ENCODE measurements at regions not wholly inside any gene's neighbourhood (a gene's known extent, or its start where the extent isn't known, plus 50 kb on each side); places are given as distances from the start of the nearest gene placed in this dataset.

DNA sequence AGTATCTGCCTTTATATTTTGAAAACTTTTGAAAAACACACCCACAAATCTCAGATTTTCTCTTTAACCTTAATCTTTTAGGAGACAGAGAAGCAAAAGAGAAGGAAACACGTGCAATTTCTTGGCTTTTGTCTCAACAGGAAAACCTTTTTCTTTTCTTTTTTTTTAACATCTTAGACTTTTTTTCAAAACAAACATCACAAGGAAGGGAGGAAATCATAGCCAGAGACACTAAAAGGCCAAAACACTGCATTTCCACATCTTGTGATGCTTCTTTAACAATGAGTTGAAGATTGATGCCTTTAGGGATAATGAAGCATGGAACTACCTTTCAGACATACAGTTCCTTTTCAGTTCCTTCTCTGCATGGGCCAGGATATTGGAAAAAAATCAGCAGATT is 136.6 kb upstream of the NRBF2 start:
- Mint-ChIP-seq H3K4me3 (ENCODE audit: unreplicated experiment) (no peak overlapping the region), H3K27ac (ENCODE audit: unreplicated experiment) (peak overlapping the region; percentile 1), H3K36me3 (ENCODE audit: low read depth, unreplicated experiment) (no peaks in the 10 kb centered on the region), H3K27me3 (ENCODE audit: unreplicated experiment) (no peaks in the 10 kb centered on the region), H3K4me1 (ENCODE audit: unreplicated experiment) (peaks cover 18% of the 10 kb centered on the region), H3K9me3 (ENCODE audit: unreplicated experiment) (no peaks in the 10 kb centered on the region)
- no peak for DNase-seq (ENCODE audit: low spot score)
- TF ChIP-seq, protein P1, sequence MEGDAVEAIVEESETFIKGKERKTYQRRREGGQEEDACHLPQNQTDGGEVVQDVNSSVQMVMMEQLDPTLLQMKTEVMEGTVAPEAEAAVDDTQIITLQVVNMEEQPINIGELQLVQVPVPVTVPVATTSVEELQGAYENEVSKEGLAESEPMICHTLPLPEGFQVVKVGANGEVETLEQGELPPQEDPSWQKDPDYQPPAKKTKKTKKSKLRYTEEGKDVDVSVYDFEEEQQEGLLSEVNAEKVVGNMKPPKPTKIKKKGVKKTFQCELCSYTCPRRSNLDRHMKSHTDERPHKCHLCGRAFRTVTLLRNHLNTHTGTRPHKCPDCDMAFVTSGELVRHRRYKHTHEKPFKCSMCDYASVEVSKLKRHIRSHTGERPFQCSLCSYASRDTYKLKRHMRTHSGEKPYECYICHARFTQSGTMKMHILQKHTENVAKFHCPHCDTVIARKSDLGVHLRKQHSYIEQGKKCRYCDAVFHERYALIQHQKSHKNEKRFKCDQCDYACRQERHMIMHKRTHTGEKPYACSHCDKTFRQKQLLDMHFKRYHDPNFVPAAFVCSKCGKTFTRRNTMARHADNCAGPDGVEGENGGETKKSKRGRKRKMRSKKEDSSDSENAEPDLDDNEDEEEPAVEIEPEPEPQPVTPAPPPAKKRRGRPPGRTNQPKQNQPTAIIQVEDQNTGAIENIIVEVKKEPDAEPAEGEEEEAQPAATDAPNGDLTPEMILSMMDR (IDR thresholded peaks at IDR 0.05; ENCODE audit: unreplicated experiment) = no peak

DNA sequence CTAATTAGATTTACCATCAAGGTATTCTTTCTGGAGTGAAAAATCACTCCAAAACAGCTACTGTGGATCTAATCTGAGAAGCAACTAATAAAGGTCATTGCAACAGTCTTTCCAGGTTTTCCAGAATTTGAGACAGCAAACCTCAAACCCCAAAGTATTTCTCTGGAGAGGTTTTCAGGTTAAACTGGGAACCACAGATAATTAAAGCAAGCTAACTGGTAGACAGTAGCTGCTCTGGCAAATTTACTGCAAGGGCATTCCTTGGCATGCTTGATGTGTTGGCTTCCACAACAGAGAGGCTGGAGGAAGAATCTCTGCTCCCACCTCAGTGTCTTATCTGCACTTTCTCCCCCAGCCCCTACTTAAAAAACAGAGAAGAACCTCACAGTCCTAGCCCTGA is 140.0 kb upstream of the NRBF2 start:
- TF ChIP-seq, protein P1 (IDR thresholded peaks at IDR 0.05; ENCODE audit: unreplicated experiment) = no peak
- Mint-ChIP-seq H3K4me1 (ENCODE audit: unreplicated experiment) (peaks cover 15% of the 10 kb centered on the region), H3K9me3 (ENCODE audit: unreplicated experiment) (no peaks in the 10 kb centered on the region)

DNA sequence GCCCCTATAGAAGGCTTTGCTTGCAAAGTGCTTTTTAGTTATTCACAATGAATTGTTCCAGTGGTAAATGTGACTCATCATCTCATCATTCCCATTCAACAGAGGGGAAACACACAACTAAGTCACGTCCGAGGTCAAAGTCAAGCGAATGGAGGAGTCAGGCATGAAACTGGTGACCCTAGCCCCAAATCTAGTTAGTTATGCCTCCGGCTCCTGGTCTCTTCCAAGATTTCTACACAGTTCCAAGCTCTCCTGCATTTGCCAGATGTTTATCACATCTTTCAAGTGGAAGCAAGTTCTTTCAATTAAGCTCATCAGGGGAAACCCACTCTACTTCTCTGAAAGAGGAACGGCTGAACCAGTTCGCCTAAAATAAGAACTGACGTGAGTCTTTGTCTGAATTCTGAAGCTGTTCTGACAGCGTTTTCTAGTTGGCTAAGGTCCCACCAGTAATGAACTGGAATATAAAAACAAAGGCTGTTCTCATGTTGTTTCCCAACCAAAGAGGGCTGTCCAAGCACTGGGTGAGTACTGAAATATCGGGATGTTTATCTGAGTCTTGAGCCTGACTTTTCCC is 140.9 kb upstream of the NRBF2 start:
- Mint-ChIP-seq H3K27ac (ENCODE audit: unreplicated experiment) (no peak overlapping the region), H3K9me3 (ENCODE audit: unreplicated experiment) (no peaks in the 10 kb centered on the region)

More for the DNA sequence above, 140.0 kb upstream of the NRBF2 start:
- no peak for DNase-seq (ENCODE audit: low spot score)
- no peak overlapping the region for H3K27ac Mint-ChIP-seq (ENCODE audit: unreplicated experiment)
- H3K4me3 Mint-ChIP-seq (ENCODE audit: unreplicated experiment) = no peak overlapping the region
- H3K36me3 Mint-ChIP-seq (ENCODE audit: low read depth, unreplicated experiment) = no peaks in the 10 kb centered on the region
- H3K27me3 Mint-ChIP-seq (ENCODE audit: unreplicated experiment) = no peaks in the 10 kb centered on the region

DNA sequence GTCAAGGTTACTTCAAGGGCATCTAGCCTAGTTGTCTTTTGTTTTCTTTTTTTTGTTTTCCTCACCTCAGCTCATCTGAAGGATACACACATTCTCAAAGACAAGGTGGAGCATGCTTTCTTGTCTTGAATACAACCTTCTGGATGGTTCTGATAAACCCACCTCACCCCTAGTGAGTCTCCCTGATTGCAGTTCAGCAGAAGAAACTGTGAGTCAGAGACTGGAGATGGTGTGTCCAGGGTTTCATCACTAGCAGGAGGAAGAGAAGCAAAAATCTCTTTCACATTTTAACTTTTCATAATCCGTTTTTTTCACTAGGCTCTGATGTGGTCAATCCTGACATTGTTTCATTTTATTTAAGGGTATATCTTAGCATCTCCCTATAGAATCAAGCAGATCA is 143.0 kb upstream of the NRBF2 start:
- Mint-ChIP-seq H3K9me3 (ENCODE audit: unreplicated experiment) (no peaks in the 10 kb centered on the region), H3K36me3 (ENCODE audit: low read depth, unreplicated experiment) (no peaks in the 10 kb centered on the region), H3K4me1 (ENCODE audit: unreplicated experiment) (no peaks in the 10 kb centered on the region), H3K27me3 (ENCODE audit: unreplicated experiment) (no peaks in the 10 kb centered on the region), H3K4me3 (ENCODE audit: unreplicated experiment) (no peak overlapping the region), H3K27ac (ENCODE audit: unreplicated experiment) (no peak overlapping the region)
- TF ChIP-seq, protein P1 (IDR thresholded peaks at IDR 0.05; ENCODE audit: unreplicated experiment) = no peak
- no peak for DNase-seq (ENCODE audit: low spot score)

More for the DNA sequence above, 140.9 kb upstream of the NRBF2 start:
- Mint-ChIP-seq H3K36me3 (ENCODE audit: low read depth, unreplicated experiment) (no peaks in the 10 kb centered on the region), H3K4me3 (ENCODE audit: unreplicated experiment) (no peak overlapping the region), H3K27me3 (ENCODE audit: unreplicated experiment) (no peaks in the 10 kb centered on the region), H3K4me1 (ENCODE audit: unreplicated experiment) (peaks cover 10% of the 10 kb centered on the region)
- TF ChIP-seq, protein P1 (IDR thresholded peaks at IDR 0.05; ENCODE audit: unreplicated experiment) = no peak
- DNase-seq (ENCODE audit: low spot score) = no peak

DNA sequence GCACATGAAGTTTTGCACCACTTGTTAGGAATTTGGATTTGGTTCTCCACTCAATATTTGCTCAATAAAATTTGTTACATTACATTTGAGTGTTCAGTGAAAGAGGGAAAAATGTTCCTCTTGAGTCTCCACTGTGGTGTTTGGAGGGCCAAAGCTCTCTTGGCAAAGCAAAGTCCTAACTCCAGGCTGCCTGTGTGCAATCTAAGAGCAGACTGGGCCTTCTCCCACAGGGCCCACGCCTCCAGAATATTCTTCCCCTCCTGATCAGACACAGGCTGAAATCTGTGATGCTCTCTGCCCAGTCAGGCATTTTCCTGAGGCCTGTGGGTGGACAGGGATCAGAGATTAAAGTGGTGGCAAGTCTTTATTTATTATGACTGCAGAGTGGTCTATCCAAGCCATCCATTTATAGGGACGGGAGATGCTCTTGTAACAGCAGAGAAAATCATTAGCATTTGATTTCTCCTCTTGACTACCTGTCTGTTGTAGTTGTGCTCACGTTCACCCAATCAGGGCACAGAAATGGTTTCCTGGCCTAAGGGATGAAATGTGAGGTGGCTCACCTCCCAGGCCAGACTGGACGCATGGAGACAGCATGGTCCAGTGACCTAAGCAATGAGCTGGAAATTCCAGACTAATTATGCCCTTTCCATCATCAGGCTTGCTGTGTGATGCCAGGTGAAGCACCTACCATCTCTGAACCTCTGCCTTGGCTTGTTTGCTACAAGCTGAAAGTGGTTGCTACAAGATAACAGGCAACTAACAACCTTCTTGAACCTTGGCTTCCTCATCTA is 147.1 kb upstream of the NRBF2 start:
- no peak for DNase-seq (ENCODE audit: low spot score)
- H3K4me1 Mint-ChIP-seq (ENCODE audit: unreplicated experiment) = peaks cover 3% of the 10 kb centered on the region

More for the DNA sequence above, 147.1 kb upstream of the NRBF2 start:
- no peak overlapping the region for H3K27ac Mint-ChIP-seq (ENCODE audit: unreplicated experiment)
- TF ChIP-seq, protein P1 (IDR thresholded peaks at IDR 0.05; ENCODE audit: unreplicated experiment) = no peak
- no peaks in the 10 kb centered on the region for H3K36me3 Mint-ChIP-seq (ENCODE audit: low read depth, unreplicated experiment)
- no peaks in the 10 kb centered on the region for H3K27me3 Mint-ChIP-seq (ENCODE audit: unreplicated experiment)
- no peaks in the 10 kb centered on the region for H3K9me3 Mint-ChIP-seq (ENCODE audit: unreplicated experiment)
- H3K4me3 Mint-ChIP-seq (ENCODE audit: unreplicated experiment) = no peak overlapping the region

All from endothelial cell (in vitro differentiated cells).